GM23338 (cell line): ENCODE measurements at regions not wholly inside any gene's neighbourhood (a gene's known extent, or its start where the extent isn't known, plus 50 kb on each side); places are given as distances from the start of the nearest gene placed in this dataset.

Experiments used
- ATAC-seq: fragments of 200-7000 bp; cut with Tn5 transposase; 3 replicates; pipeline ENCODE4 v1.9.1; 2020
- DNase-seq: peaks from one replicate; pipeline ENCODE4 v3.0.0-alpha.2; 2015; ENCODE audit warnings: low spot score
- H2AFZ ChIP-seq: fragments of 200-600 bp; sonication (generic); 2 replicates; pipeline ENCODE4 v1.8.0; 2016; ENCODE audit warnings: antibody characterized with exemption, mild to moderate bottlenecking, moderate library complexity
- H3F3A ChIP-seq: fragments of 200-600 bp; sonication (generic); replicated peaks from 2 replicates; pipeline ENCODE4 v1.8.0; 2017; ENCODE audit warnings: antibody characterized with exemption, mixed run types, low read depth
- H3K27ac ChIP-seq: fragments of 200-600 bp; sonication (generic); 2 replicates; pipeline ENCODE4 v1.6.1; 2016; ENCODE audit warnings: low read depth
- H3K27me3 ChIP-seq: fragments of 200-600 bp; sonication (generic); 2 replicates; pipeline ENCODE4 v1.8.0; 2016; ENCODE audit warnings: mild to moderate bottlenecking, mixed run types, moderate library complexity; ENCODE audit not compliant: insufficient read depth
- H3K36me3 ChIP-seq: fragments of 200-600 bp; sonication (generic); 2 replicates; pipeline ENCODE4 v1.8.0; 2016; ENCODE audit warnings: mild to moderate bottlenecking; ENCODE audit not compliant: insufficient read depth
- H3K4me1 ChIP-seq: fragments of 200-600 bp; sonication (generic); 2 replicates; pipeline ENCODE4 v1.8.0; 2016; ENCODE audit warnings: mild to moderate bottlenecking, moderate library complexity; ENCODE audit not compliant: insufficient read depth
- H3K4me2 ChIP-seq: fragments of 200-600 bp; sonication (generic); 2 replicates; pipeline ENCODE4 v1.7.1; 2017; ENCODE audit warnings: mixed run types
- H3K4me3 ChIP-seq: fragments of 200-600 bp; sonication (generic); 2 replicates; pipeline ENCODE4 v1.6.1; 2016; ENCODE audit warnings: mixed run types
- H3K79me2 ChIP-seq: fragments of 200-600 bp; sonication (generic); replicated peaks from 2 replicates; pipeline ENCODE4 v1.8.0; 2017; ENCODE audit warnings: mild to moderate bottlenecking; ENCODE audit not compliant: insufficient read depth
- H3K9me2 ChIP-seq: fragments of 200-600 bp; sonication (generic); 2 replicates; pipeline ENCODE4 v1.8.0; 2017; ENCODE audit not compliant: insufficient read depth
- H4K20me1 ChIP-seq: fragments of 200-600 bp; sonication (generic); replicated peaks from 2 replicates; pipeline ENCODE4 v1.8.0; 2017; ENCODE audit warnings: mild to moderate bottlenecking; ENCODE audit not compliant: insufficient read depth
- H3K27ac Mint-ChIP-seq: 2 replicates; pipeline ENCODE4 v1.8.0; 2020; ENCODE audit warnings: inconsistent platforms, mild to moderate bottlenecking, moderate library complexity, mixed read lengths
- H3K27me3 Mint-ChIP-seq: 3 replicates; pipeline ENCODE4 v1.8.0; 2022; ENCODE audit warnings: low read depth, mild to moderate bottlenecking, moderate library complexity, mixed read lengths, inconsistent platforms; ENCODE audit not compliant: insufficient read depth, poor library complexity
- H3K36me3 Mint-ChIP-seq: 3 replicates; pipeline ENCODE4 v1.8.0; 2021; ENCODE audit warnings: low read depth, mild to moderate bottlenecking, inconsistent platforms, moderate library complexity, mixed read lengths
- H3K4me1 Mint-ChIP-seq: 3 replicates; pipeline ENCODE4 v1.8.0; 2020; ENCODE audit warnings: mild to moderate bottlenecking, inconsistent platforms, mixed read lengths
- H3K4me3 Mint-ChIP-seq: 3 replicates; pipeline ENCODE4 v1.8.0; 2021; ENCODE audit warnings: moderate library complexity, mild to moderate bottlenecking, inconsistent platforms, mixed read lengths
- H3K9me3 Mint-ChIP-seq: 3 replicates; pipeline ENCODE4 v1.8.0; 2020; ENCODE audit warnings: moderate library complexity, mild to moderate bottlenecking, inconsistent platforms, mixed read lengths
- CREB1 ChIP-seq: fragments of 250-450 bp; sonication (Bioruptor Pico); IDR thresholded peaks from 2 replicates; pipeline ENCODE4 v1.5.0; 2020; ENCODE audit warnings: low read depth, mild to moderate bottlenecking, moderate library complexity
- CTCF ChIP-seq, 2 experiments: fragments of 200-600 bp in 1 of 2; sonication (generic) in 1 of 2; conservative IDR thresholded peaks; 2 replicates each; pipeline versions ENCODE4 v1.5.1 to v1.6.1; 2016 to 2017; ENCODE audit warnings: antibody characterized with exemption in 2 of 2, low read depth in 2 of 2, mild to moderate bottlenecking in 2 of 2, moderate library complexity in 1 of 2
- ETS1 ChIP-seq: IDR thresholded peaks from 2 replicates; pipeline ENCODE4 v1.6.1; 2016; ENCODE audit warnings: antibody characterized with exemption
- EZH2 ChIP-seq: fragments of 200-600 bp; sonication (generic); IDR thresholded peaks from one replicate; pipeline ENCODE4 v1.8.0; 2017; ENCODE audit warnings: antibody characterized with exemption, mild to moderate bottlenecking, low read depth; ENCODE audit not compliant: unreplicated experiment
- EZH2phosphoT487 ChIP-seq: fragments of 200-600 bp; sonication (generic); IDR thresholded peaks from one replicate; pipeline ENCODE4 v1.8.1; 2018; ENCODE audit warnings: antibody characterized with exemption; ENCODE audit not compliant: unreplicated experiment
- JUNB ChIP-seq: IDR thresholded peaks from one replicate; pipeline ENCODE4 v1.6.1; 2016; ENCODE audit warnings: antibody characterized with exemption; ENCODE audit not compliant: unreplicated experiment
- NANOG ChIP-seq: IDR thresholded peaks from 2 replicates; pipeline ENCODE4 v1.6.1; 2016; ENCODE audit warnings: antibody characterized with exemption, borderline replicate concordance
- POLR2AphosphoS5 ChIP-seq: IDR thresholded peaks from 2 replicates; pipeline ENCODE4 v1.6.1; 2016; ENCODE audit warnings: antibody characterized with exemption, low read depth
- REST ChIP-seq: IDR thresholded peaks from one replicate; pipeline ENCODE4 v1.6.1; 2018; ENCODE audit warnings: antibody characterized with exemption; ENCODE audit not compliant: unreplicated experiment
- STAT1 ChIP-seq: IDR thresholded peaks from one replicate; pipeline ENCODE4 v1.6.1; 2016; ENCODE audit warnings: antibody characterized with exemption; ENCODE audit not compliant: unreplicated experiment
- ZNF114 ChIP-seq: fragments of 250-450 bp; sonication (Bioruptor Pico); IDR thresholded peaks from 2 replicates; pipeline ENCODE4 v1.5.0; 2020; ENCODE audit warnings: mild to moderate bottlenecking, moderate library complexity
- ZNF331 ChIP-seq: fragments of 250-450 bp; sonication (Bioruptor Pico); IDR thresholded peaks from 2 replicates; pipeline ENCODE4 v1.5.0; 2020; ENCODE audit warnings: low read depth, mild to moderate bottlenecking, moderate library complexity
- ZNF462 ChIP-seq: fragments of 250-450 bp; sonication (Bioruptor Pico); IDR thresholded peaks from 2 replicates; pipeline ENCODE4 v1.5.0; 2020; ENCODE audit warnings: mild to moderate bottlenecking, moderate library complexity

GRCh38 chr1:213622365-213623063 is 365.3 kb upstream of the PROX1 start:
- no peaks in the 10 kb centered on the region for H3K36me3 ChIP-seq
- no peak overlapping the region for H3K4me2 ChIP-seq
- H3K9me2 ChIP-seq = peaks cover 10% of the 10 kb centered on the region; the same call in 1 of the 2 replicates
- Mint-ChIP-seq H3K36me3 (no peaks in the 10 kb centered on the region), H3K4me3 (no peak overlapping the region), H3K27ac (no peak overlapping the region), H3K9me3 (peaks cover 6% of the 10 kb centered on the region), H3K27me3 (peaks cover 4% of the 10 kb centered on the region), H3K4me1 (no peaks in the 10 kb centered on the region)
- H4K20me1 ChIP-seq = no peaks in the 10 kb centered on the region
- no peaks in the 10 kb centered on the region for H3F3A ChIP-seq
- H3K4me1 ChIP-seq = no peaks in the 10 kb centered on the region; the same call in 1 of the 2 replicates
- no peaks in the 10 kb centered on the region for H3K79me2 ChIP-seq
- no peak overlapping the region for H2AFZ ChIP-seq
- ATAC-seq (no peak), DNase-seq (no peak)
- no peak overlapping the region for H3K27ac ChIP-seq
- no peaks in the 10 kb centered on the region for H3K27me3 ChIP-seq
- TF ChIP-seq JUNB = no peak
- TF ChIP-seq CREB1 (CRISPR knock-in tag) = no peak
- TF ChIP-seq POLR2AphosphoS5 = no peak
- TF ChIP-seq REST = no peak
- no peak for TF ChIP-seq ETS1
- TF ChIP-seq ZNF462 (CRISPR knock-in tag) = no peak
- no peak for TF ChIP-seq EZH2
- no peak for TF ChIP-seq STAT1
- TF ChIP-seq NANOG = no peak
- no peak for TF ChIP-seq ZNF114 (CRISPR knock-in tag)
- TF ChIP-seq ZNF331 = no peak
- TF ChIP-seq CTCF (conservative IDR thresholded peaks at IDR 0.05; ENCODE audit: low read depth in 2 of 2) = no peak
- no peak for TF ChIP-seq EZH2phosphoT487
- no peak overlapping the region for H3K4me3 ChIP-seq
